HG03432 (cell line): ENCODE measurements at regions not wholly inside any gene's neighbourhood (a gene's known extent, or its start where the extent isn't known, plus 50 kb on each side); places are given as distances from the start of the nearest gene placed in this dataset.

Experiments used
- ATAC-seq: cut with Tn5 transposase; IDR thresholded peaks from one replicate; pipeline ENCODE4 v1.9.1; 2021; ENCODE audit warnings: mild to moderate bottlenecking, moderate library complexity; ENCODE audit not compliant: unreplicated experiment

DNA sequence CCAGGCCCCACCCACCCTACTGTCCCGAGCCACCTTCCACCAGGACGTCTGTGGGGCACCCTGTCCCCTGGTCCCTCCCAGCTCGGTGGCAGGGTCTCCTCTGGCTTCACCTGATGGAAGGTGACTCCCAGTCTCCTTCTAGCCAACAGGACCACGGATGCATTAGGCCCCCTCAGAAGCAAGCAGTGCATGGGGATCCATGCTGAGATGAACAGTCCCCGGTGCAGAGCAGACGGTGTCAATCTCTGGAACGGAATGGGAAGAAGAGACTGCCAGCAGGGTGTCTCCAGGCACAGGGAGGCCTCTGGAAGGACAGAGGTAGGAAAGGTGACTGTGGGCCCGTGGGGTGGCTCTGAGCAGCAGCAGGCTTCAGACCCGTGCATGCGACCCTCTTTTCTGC lies 65.2 kb upstream of the FZD7 start:
- ATAC-seq, result no peak

GRCh38 chr2:201969241-201969937 lies 64.3 kb upstream of the FZD7 start:
- no peak for ATAC-seq

GRCh38 chr2:201969938-201970785 lies 63.5 kb upstream of the FZD7 start:
- no peak for ATAC-seq

GRCh38 chr2:201970786-201971108 lies 62.9 kb upstream of the FZD7 start:
- ATAC-seq, result no peak

GRCh38 chr2:201971531-201972228 lies 62.0 kb upstream of the FZD7 start:
- ATAC-seq, result no peak

- ATAC-seq, result no peak
These were observed 60.9 kb upstream of the FZD7 start for GRCh38 chr2:201972621-201973255.

DNA sequence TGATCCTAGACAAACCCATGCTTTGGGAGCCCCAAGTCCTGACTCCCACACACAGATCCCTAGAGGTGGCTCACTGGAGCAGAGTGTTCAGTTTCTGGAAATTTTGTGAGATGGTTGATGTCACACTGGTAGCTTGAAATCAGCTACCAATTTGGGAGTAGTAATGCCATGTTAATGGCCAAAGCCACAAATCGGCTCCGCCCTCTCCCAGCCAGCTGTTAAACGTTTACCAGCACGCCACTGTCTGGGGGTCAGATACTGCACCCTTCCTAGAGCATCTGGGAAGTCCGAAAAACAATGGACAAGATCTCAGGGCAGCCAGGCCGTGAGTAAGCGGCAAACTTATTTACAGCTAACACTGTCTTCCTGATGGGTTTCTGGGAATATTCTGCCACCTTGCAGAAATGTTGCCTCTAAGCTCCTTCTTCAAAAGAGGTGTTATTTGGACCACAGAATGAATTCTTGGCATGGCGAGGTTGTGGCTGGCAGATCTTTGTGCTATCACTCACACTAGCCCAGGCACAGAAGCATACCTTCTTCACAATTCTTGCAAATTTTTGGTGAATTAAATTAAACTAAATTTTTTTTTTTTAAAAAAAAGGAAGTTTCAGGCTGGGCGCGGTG lies 60.2 kb upstream of the FZD7 start:
- ATAC-seq, result no peak

DNA sequence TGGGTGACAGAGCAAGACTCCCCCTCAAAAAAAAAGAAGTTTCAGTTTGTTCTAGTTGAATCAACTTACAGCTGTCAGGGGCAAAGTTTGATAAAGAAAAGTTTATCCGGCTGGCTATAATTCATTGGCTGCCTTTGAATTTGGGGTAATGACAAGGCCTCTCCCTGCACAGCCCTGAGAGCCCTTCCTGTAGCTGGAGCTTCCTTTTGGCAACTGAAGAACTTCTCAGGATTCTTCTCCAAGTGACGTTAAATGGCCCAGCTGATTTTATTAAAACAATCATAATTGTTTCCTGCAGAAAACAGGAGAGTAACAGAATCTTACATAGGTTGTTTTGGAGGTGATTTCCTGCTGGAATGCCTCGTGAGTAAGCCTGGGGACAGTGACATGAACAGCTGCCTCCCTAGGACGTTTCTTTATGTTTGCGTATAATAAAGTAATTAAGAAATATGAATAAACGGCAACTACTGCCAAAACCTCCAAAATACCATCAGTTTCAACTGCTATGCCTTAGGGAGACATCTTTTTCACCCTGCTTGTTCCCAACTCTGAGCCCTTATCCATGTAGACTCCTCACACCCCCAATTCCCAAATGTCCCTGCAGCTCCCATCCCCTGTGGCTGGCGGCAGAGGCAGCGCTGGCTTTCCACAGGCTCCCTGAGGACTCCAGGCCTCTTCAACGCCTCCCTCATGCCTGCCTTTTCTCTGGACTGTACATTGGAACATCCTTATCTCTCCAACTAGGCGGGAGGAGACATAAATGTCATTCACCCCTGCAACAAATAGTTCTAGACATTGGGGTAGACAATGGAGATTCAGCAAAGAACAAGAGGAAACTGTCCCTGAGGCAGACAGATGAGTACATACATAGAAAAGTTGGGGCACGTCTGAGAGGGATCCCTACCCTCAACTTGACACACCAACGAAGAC lies 59.2 kb upstream of the FZD7 start:
- ATAC-seq, result no peak

DNA sequence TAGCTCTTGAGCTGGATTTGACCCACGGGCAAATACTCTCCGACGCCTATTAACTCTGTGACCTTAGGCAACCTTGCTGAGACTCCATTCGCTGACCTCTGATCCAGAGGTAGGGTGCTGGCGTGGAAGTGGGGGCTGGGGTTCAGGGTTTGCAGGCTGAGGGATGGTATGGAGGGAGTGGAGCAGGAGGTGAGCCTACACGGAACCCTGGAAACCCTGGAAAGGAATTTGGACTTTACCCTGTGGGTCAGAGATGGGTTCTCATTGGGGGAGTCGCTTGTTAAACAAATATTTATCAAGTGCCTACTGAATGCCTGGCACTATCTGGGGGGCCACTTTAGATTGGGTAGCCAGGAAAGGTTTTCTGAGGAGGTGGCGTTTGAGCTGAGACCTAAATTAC lies 58.2 kb upstream of the FZD7 start:
- ATAC-seq, result no peak

DNA sequence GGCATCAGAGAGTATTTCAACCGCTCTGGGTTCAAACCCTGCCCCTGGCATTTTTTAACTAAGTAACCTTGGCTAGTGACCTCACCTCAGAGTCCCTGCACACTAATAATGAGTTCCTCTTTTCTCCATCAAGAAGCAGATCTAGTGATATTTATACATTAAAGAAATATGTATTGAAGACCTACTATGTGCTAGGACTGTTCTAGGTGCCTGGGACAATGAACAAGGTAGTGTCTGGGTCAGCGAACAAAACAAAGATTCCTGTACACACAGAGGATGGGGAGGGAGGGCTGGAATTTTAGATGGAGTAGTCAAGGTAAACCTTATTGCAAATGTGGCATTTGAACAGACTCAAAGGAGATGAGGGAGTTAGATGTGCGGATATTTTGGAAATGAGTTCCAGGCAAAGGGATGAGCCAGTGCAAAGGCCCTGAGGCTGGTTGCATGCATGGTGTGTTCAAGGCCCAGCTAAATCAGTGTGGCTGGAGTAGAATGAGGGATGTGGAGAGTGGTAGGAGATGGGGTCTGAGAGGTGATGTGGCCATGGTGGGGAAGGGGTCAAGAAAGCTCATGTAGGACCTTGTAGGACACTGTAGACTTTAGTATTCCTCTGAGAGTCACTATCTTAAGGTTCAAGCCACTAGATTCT lies 57.6 kb upstream of the FZD7 start:
- ATAC-seq, result no peak

DNA sequence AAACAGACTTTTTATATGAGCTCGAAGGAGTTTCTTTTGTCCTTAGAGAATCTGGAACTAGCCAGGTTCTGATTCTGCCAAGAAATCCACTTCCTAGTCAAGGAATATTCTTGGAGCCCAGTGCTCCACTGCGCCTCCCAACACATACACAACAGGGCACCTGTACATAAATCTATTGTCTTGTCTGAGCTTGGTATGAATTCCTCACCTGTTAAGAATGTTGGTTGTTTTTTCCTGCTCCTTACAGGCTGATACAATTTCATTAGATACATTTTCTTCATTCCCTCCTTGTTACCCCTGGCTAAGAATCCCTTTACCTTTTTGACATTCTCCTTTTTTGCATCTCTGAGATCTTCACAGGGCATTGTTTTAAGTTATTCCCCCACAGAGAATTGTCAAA lies 56.0 kb upstream of the FZD7 start:
- ATAC-seq, result no peak

DNA sequence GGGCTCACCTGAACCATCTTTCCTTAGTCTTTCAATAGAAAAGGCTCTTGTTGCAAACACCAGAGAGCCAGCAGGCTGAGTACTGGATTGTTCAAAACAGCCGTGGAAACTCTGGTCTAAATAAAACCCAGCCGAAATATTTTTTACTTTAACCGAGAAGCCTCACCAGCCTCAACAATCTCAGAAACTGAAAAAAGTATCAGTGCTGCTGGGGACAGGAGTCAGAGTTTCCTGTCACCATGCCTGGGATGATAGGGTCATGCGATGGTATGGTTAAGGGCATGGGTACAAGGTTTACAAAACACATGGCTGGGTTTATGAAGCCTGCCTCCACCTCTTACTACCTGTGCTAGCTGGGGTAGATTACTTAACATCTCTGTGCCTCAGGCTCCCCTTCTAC lies 55.3 kb upstream of the FZD7 start:
- ATAC-seq, result no peak

- ATAC-seq, result no peak
These were observed 54.7 kb upstream of the FZD7 start for GRCh38 chr2:201978986-201979385.

- peak; percentile 64 for ATAC-seq
These were observed 53.2 kb upstream of the FZD7 start for GRCh38 chr2:201980389-201980821.

GRCh38 chr2:201980946-201981345 lies 52.7 kb upstream of the FZD7 start:
- ATAC-seq, result no peak

GRCh38 chr2:201983174-201983573 lies 50.5 kb upstream of the FZD7 start:
- no peak for ATAC-seq

DNA sequence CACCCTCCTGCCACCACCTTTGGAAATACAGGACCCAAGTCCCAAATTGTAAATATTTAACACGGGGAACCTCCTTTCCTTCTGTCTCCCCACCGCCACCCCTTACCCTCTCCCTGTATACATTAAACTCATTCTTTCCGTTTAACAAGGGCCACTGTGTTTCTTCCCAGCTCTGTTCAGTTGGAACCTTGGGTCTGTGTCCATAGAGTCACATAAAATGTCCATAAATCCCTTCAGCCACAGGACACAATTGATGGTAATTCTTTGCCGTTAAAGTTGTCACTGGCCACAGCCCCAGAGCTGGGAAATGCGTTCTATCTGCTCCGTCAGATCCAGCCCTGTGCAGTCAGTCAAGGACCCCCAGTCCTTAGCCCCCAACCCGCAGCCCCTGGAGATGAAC lies 49.9 kb upstream of the FZD7 start:
- no peak for ATAC-seq
